HepG2 (cell line): ENCODE measurements at regions not wholly inside any gene's neighbourhood (a gene's known extent, or its start where the extent isn't known, plus 50 kb on each side); places are given as distances from the start of the nearest gene placed in this dataset.
"Not testable (repeated sequence)": the region's sequence is repeated elsewhere in the genome, so short reads cannot be mapped to it uniquely, and the experiment has no call there.

Experiments used
- ATAC-seq: fragments of 200-7000 bp; cut with Tn5 transposase; 3 replicates; pipeline ENCODE4 v1.9.1; 2020; ENCODE audit warnings: mild to moderate bottlenecking, moderate library complexity
- BruUV-seq: library from RNA; stranded (reverse); fragments of 400-500 nt; replicated peaks from 2 replicates; lab custom pipeline; 2021; lab: Mats Ljungman, UMichigan
- CTCF ChIA-PET: fragments of 300-600 bp; formaldehyde crosslinking; extraction: SDS; loops from one replicate; lab custom pipeline; 2021; ENCODE audit warnings: low total read pairs, inconsistent platforms, low intra/inter-chr PET ratio; lab: Yijun Ruan, JAX
- POLR2A ChIA-PET: fragments of 350-600 bp; sonication (Branson Sonifier 250); formaldehyde crosslinking; loops from one replicate; lab custom pipeline; 2020; ENCODE audit warnings: antibody characterized with exemption, inconsistent platforms; lab: Yijun Ruan, JAX
- DNase-seq: peaks from one replicate; pipeline ENCODE4 v3.0.0-alpha.2; 2015; ENCODE audit warnings: low spot score
- FAIRE-seq: peaks from 3 replicates; lab custom pipeline; 2011; peaks lifted over from hg19 to GRCh38; lab: Jason Lieb, UNC
- H2AFZ ChIP-seq: one replicate; pipeline ENCODE4 v1.6.1; 2011; ENCODE audit warnings: low read length, inconsistent platforms
- H3K27ac ChIP-seq: fragments of 300-600 bp; 3 replicates; pipeline ENCODE4 v1.8.0; 2011; ENCODE audit warnings: mixed run types, mild to moderate bottlenecking, mixed read lengths, low read length, inconsistent platforms; ENCODE audit not compliant: insufficient read depth; ENCODE audit errors: extremely low read length
- H3K27me3 ChIP-seq, 2 experiments: fragments of 200-600 bp in 1 of 2; 2 replicates in 1 of 2; 3 replicates in 1 of 2; pipeline versions ENCODE4 v1.6.0 to v1.8.0; 2011; ENCODE audit warnings: low read length in 2 of 2, mild to moderate bottlenecking in 2 of 2, moderate library complexity in 2 of 2, inconsistent platforms in 1 of 2; ENCODE audit not compliant: insufficient read depth in 2 of 2, control insufficient read depth in 1 of 2
- H3K36me3 ChIP-seq, 2 experiments: fragments of 200-600 bp in 1 of 2; replicated peaks in 1 of 2; 2 replicates in 1 of 2; 3 replicates in 1 of 2; pipeline versions ENCODE4 v1.5.1 to v1.8.0; 2011; ENCODE audit warnings: low read length in 2 of 2, inconsistent platforms in 1 of 2; ENCODE audit not compliant: insufficient read depth in 2 of 2, control insufficient read depth in 1 of 2
- H3K4me1 ChIP-seq: 2 replicates; pipeline ENCODE4 v1.5.1; 2012; ENCODE audit warnings: low read length, inconsistent platforms; ENCODE audit not compliant: insufficient read depth
- H3K4me2 ChIP-seq: 2 replicates; pipeline ENCODE4 v1.6.0; 2011; ENCODE audit warnings: low read depth, low read length, inconsistent platforms
- H3K4me3 ChIP-seq, 3 experiments: fragments of 200-600 bp in 1 of 3; sonication (generic), shearing (Covaris generic) in 1 of 3; replicated peaks in 1 of 3; 2 replicates each; pipeline ENCODE4 v1.5.1; 2011 to 2016; ENCODE audit warnings: low read length in 3 of 3, inconsistent platforms in 2 of 3, low read depth in 2 of 3, mild to moderate bottlenecking in 2 of 3, control low read depth in 1 of 3, mixed read lengths in 1 of 3; ENCODE audit not compliant: insufficient read depth in 1 of 3
- H3K79me2 ChIP-seq: one replicate; pipeline ENCODE4 v1.6.1; 2011; ENCODE audit warnings: low read length, inconsistent platforms; ENCODE audit not compliant: insufficient read depth
- H3K9ac ChIP-seq: 2 replicates; pipeline ENCODE4 v1.6.0; 2011; ENCODE audit warnings: mild to moderate bottlenecking, low read depth, low read length, inconsistent platforms; ENCODE audit not compliant: insufficient read depth
- H3K9me3 ChIP-seq: 2 replicates; pipeline ENCODE4 v1.5.1; 2012; ENCODE audit warnings: mild to moderate bottlenecking, low read length
- H4K20me1 ChIP-seq: 2 replicates; pipeline ENCODE4 v1.6.0; 2011; ENCODE audit warnings: inconsistent platforms, mild to moderate bottlenecking, low read length, moderate library complexity; ENCODE audit not compliant: insufficient read depth
- CBX1 ChIP-seq: IDR thresholded peaks from one replicate; pipeline ENCODE4 v1.6.1; 2016; ENCODE audit warnings: antibody characterized with exemption, low read depth
- CBX5 ChIP-seq: sonication (generic); formaldehyde crosslinking; IDR thresholded peaks from 2 replicates; pipeline ENCODE4 v1.4.0; 2020; ENCODE audit warnings: missing genetic modification reagents, borderline replicate concordance
- HNRNPLL ChIP-seq: fragments of 200-400 bp; formaldehyde crosslinking; IDR thresholded peaks from 2 replicates; pipeline ENCODE4 v1.6.1; 2017; ENCODE audit warnings: mild to moderate bottlenecking, low read depth, low read length; ENCODE audit not compliant: poor library complexity, severe bottlenecking
- PHF8 ChIP-seq: sonication (generic); formaldehyde crosslinking; IDR thresholded peaks from 2 replicates; pipeline ENCODE4 v1.5.0; 2020; ENCODE audit warnings: missing genetic modification reagents
- REPIN1 ChIP-seq: sonication (generic); formaldehyde crosslinking; IDR thresholded peaks from 2 replicates; pipeline ENCODE4 v1.8.0; 2022; ENCODE audit warnings: missing genetic modification reagents, low read depth, mild to moderate bottlenecking, borderline replicate concordance
- RFXAP ChIP-seq: sonication (generic); formaldehyde crosslinking; IDR thresholded peaks from 2 replicates; pipeline ENCODE4 v1.4.0; 2020; ENCODE audit warnings: missing genetic modification reagents, borderline replicate concordance
- RNF2 ChIP-seq: fragments of 450-650 bp; conservative IDR thresholded peaks from 2 replicates; pipeline ENCODE4 v1.6.1; 2016; ENCODE audit warnings: low read depth
- SIN3A ChIP-seq: IDR thresholded peaks from 2 replicates; pipeline ENCODE4 v1.6.1; 2011; ENCODE audit warnings: low read depth, mild to moderate bottlenecking, control low read depth, low read length, borderline replicate concordance
- SP4 ChIP-seq: sonication (generic); formaldehyde crosslinking; IDR thresholded peaks from 2 replicates; pipeline ENCODE4 v1.8.1; 2023; ENCODE audit warnings: mild to moderate bottlenecking, missing genetic modification reagents
- TCF12 ChIP-seq, 2 experiments: fragments of 450-650 bp in 1 of 2; sonication (generic) in 1 of 2; formaldehyde crosslinking in 1 of 2; IDR thresholded peaks; 2 replicates each; pipeline versions ENCODE4 v1.6.1 to v1.8.0; 2017 to 2022; ENCODE audit warnings: antibody characterized with exemption in 1 of 2, mild to moderate bottlenecking in 1 of 2, missing genetic modification reagents in 1 of 2, moderate library complexity in 1 of 2
- ZSCAN31 ChIP-seq: sonication (generic); formaldehyde crosslinking; IDR thresholded peaks from 2 replicates; pipeline ENCODE4 v1.5.0; 2020; ENCODE audit warnings: low read depth, mild to moderate bottlenecking, missing genetic modification reagents
- WGBS: methylation state at CpG from one replicate; pipeline ENCODE4 v1.1.6; 2017; ENCODE audit warnings: low lambda C conversion rate; 5-methylcytosine and 5-hydroxymethylcytosine counted together
- in situ Hi-C: cut with HindIII; loops from 2 replicates; pipeline ENCODE4 v1.10.0; 2017; ENCODE audit warnings: low pct_unique_long_range_greater_than_20kb; ENCODE audit not compliant: extremely low pct_ligation_motif_present
- intact Hi-C: fragments of 100-400 bp; cut with micrococcal nuclease; formaldehyde crosslinking; loops from one replicate; pipeline ENCODE4 v1.10.0; 2022; ENCODE audit not compliant: unreplicated experiment
- TF ChIP-seq, protein P1 (sequence below): sonication (generic); formaldehyde crosslinking; IDR thresholded peaks from 2 replicates; pipeline ENCODE4 v1.5.0; 2020; ENCODE audit warnings: missing genetic modification reagents, mild to moderate bottlenecking, borderline replicate concordance

DNA sequence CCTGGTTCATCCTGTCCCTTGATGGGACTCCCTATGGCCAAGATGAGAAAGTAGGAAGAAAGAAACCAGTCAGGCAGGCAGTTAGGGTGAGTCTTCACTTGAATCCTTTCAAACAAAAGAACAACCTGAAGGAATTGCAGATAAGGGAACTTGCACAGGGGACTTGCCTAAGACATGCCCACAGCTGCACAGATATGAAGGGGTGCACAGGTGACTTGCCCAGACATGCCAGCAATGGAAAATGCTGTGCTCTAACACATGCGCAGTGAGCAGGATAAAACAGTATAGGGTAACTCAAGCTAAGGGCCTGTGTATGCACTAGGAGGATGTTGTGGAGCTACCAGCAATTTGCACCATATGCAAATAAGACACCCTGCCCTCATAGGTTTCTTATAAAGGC lies 404.6 kb upstream of the USP9Y start:
- H3K9ac ChIP-seq: no peak overlapping the region
- ChIA-PET CTCF (no interaction called here), POLR2A (no interaction called here)
- no peaks in the 10 kb centered on the region for H3K27me3 ChIP-seq
- FAIRE-seq (no peak), DNase-seq (no peak), ATAC-seq (no peak)
- no peaks in the 10 kb centered on the region for H3K79me2 ChIP-seq
- no peaks in the 10 kb centered on the region for H3K9me3 ChIP-seq
- no peak for TF ChIP-seq ZSCAN31
- TF ChIP-seq, protein P1, sequence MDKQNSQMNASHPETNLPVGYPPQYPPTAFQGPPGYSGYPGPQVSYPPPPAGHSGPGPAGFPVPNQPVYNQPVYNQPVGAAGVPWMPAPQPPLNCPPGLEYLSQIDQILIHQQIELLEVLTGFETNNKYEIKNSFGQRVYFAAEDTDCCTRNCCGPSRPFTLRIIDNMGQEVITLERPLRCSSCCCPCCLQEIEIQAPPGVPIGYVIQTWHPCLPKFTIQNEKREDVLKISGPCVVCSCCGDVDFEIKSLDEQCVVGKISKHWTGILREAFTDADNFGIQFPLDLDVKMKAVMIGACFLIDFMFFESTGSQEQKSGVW: no peak
- no peak for TF ChIP-seq PHF8
- no peak for TF ChIP-seq RFXAP (CRISPR knock-in tag)
- TF ChIP-seq CBX1: no peak
- no peak for TF ChIP-seq CBX5 (CRISPR knock-in tag)
- no peak for TF ChIP-seq RNF2
- TF ChIP-seq SP4 (CRISPR knock-in tag): no peak
- TF ChIP-seq SIN3A: no peak
- TF ChIP-seq TCF12 (IDR thresholded peaks at IDR 0.05): no peak
- no peak for TF ChIP-seq TCF12 (CRISPR knock-in tag; IDR thresholded peaks at IDR 0.05)
- TF ChIP-seq HNRNPLL: no peak
- TF ChIP-seq REPIN1: no peak
- in situ Hi-C loops (no loop called here), intact Hi-C loops (no loop called here)
- no peak overlapping the region for H3K4me3 ChIP-seq
- H4K20me1 ChIP-seq: no peaks in the 10 kb centered on the region
- H3K36me3 ChIP-seq: no peaks in the 10 kb centered on the region
- no peak overlapping the region for H3K4me2 ChIP-seq
- no peak overlapping the region for H2AFZ ChIP-seq
- no peaks in the 10 kb centered on the region for H3K4me1 ChIP-seq
- 100% methylated on average over 1 of the region's 1 CpG for whole genome bisulfite sequencing
- no TSS peak for BruUV-seq
- H3K27ac ChIP-seq: no peak overlapping the region

DNA sequence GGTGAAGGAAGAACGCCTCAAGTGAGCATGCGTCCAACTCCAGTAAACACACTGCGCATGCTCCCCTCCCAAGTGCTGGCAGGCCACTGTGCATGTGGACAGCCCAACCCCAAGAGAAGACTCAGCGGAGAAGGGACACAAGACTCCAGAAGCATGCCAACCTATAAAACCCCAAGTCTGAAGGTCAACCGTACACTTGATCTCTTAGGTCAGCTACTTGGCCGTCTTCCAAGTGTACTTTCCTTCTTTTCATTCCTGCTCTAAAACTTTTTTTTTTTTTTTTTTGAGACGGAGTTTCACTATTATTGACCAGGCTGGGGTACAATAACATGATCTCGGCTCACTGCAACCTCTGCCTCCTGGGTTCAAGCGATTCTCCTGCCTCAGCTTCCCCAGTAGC lies 401.2 kb upstream of the USP9Y start:
- FAIRE-seq, POLR2A ChIA-PET: not testable (repeated sequence)

More for the DNA sequence above, 401.2 kb upstream of the USP9Y start:
- H3K27me3 ChIP-seq, H3K4me1 ChIP-seq, in situ Hi-C loops, H3K36me3 ChIP-seq, DNase-seq, H3K27ac ChIP-seq, H3K9ac ChIP-seq, CTCF ChIA-PET, BruUV-seq, H2AFZ ChIP-seq, ATAC-seq, H3K4me3 ChIP-seq, H3K4me2 ChIP-seq, H3K9me3 ChIP-seq, H4K20me1 ChIP-seq, H3K79me2 ChIP-seq, intact Hi-C loops: not testable (repeated sequence)
- 0% methylated on average over 5 of the region's 9 CpGs for WGBS
